Left cardiac atrium (tissue), 4 donors: ENCODE measurements at regions not wholly inside any gene's neighbourhood (a gene's known extent, or its start where the extent isn't known, plus 50 kb on each side); places are given as distances from the start of the nearest gene placed in this dataset.

ENCODE experiments used
- ATAC-seq, 2 donors: fragments of 200-7000 bp; cut with Tn5 transposase; one replicate each; pipeline ENCODE4 v1.9.1; 2020; ENCODE audit warnings: mild to moderate bottlenecking in 2 of 2, moderate library complexity in 2 of 2
- DNase-seq: peaks from one replicate; pipeline ENCODE4 v3.0.0-alpha.2; 2020
- intact Hi-C, 2 donors: fragments of 100-400 bp; cut with DNase I; formaldehyde crosslinking; loops; one replicate each; pipeline versions ENCODE4 v1.14.1 to v1.15.1; 2022 to 2023
- donor health status: DM: no; HTN: yes; CAD: no.
- donor health status: DM: no; HTN: yes; CAD: no; lungs with severe emphysema.
- donor health status: DM: yes; HTN: yes; CAD: no.
- donor health status: Dilated cardiomyopathy.

GRCh38 chr10:131588704-131589220 lies 277.2 kb upstream of the TCERG1L start:
- ATAC-seq (no peak), DNase-seq (no peak)
- intact Hi-C loops, result no loop called here

- ATAC-seq, result no peak
- intact Hi-C loops, result no loop called here
- no peak for DNase-seq
These were observed 279.0 kb upstream of the TCERG1L start for GRCh38 chr10:131590567-131590966.

- intact Hi-C loops, result no loop called here
- no peak for ATAC-seq
- no peak for DNase-seq
These were observed 280.4 kb upstream of the TCERG1L start for GRCh38 chr10:131591936-131592335.

DNA sequence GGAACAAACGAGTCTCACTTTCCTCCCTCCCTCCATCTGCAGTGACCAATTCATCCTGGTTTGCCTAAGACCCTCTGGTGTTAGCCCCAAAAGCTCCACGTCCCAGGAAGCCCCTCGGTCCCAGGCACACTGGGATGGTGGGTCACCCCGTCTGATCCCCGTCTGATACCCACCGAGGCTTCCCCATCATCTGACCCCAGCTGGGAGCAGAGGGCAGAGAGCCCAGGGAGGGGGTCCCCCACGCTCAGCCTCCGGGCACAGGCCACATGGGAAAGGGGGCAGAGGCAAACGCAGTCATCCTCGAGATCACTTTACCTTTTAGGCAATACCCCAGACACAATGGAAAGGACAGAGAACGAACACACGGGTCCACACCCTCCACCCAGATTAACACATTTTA lies 291.6 kb upstream of the PPP2R2D start:
- ATAC-seq (no peak), DNase-seq (no peak)
- intact Hi-C loops, result no loop called here

DNA sequence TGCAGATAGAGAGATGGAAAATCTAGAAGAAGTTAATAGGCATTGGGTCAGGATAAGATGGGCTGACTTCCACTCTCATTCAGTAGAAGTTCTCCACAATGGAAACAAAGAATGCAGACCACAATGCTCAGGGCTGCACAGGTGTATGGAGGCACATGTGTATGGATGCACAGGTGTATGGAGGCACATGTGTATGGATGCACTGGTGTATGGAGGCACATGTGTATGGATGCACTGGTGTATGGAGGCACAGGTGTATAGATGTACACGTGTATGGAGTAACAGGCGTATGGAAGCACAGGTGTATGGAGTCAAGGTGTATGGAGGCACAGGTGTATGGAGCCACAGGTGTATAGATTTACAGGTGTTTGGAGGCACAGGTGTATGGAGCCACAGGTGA lies 285.7 kb upstream of the PPP2R2D start:
- intact Hi-C loops, result no loop called here
- ATAC-seq, result no peak
- DNase-seq, result no peak

DNA sequence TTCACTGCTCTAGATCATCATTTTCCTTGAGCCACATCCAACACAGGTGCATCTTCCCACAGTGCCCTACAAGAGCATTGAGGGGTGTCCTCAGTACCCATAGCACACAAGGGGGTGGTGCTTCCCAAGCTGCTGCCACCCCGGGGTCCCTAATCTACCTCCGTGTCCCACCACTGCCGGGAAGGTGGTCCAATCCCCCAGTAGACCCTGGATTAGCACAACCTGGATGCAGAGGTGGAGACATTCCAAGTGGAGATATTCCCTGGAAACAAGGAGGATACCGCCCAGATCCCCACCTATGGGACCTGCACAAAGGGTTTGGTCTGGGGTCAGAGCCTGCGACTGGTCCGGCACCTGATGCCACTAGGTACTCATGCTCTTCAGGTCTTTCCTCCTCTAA lies 284.8 kb upstream of the PPP2R2D start:
- ATAC-seq, result no peak
- no peak for DNase-seq
- intact Hi-C loops, result no loop called here

- DNase-seq (no peak), ATAC-seq (no peak)
- intact Hi-C loops, result no loop called here
These were observed 283.5 kb upstream of the PPP2R2D start for GRCh38 chr10:131617113-131617858.

GRCh38 chr10:131618587-131619267 lies 282.1 kb upstream of the PPP2R2D start:
- DNase-seq, result no peak
- intact Hi-C loops, result no loop called here
- ATAC-seq, result no peak

DNA sequence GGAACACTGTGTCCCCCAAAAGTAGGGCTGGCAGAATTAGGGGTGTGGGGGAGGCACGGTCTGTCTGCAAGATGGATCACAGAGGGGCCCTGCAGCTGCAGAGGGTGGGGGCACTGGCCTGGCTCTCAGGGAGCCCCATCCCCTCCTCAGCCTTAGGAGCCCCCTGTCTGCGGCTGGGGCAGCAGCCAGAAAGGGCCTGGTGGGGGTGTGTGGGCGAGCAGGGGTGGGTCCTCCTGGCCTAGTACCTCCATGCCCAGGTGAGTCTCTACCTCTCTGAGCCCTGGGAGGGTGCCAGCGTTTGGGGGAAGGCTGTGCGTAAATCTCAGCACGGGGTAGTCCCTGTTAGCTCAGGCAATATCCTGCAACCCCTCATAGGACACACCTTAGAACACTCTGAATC lies 280.5 kb upstream of the PPP2R2D start:
- intact Hi-C loops, result no loop called here
- ATAC-seq (no peak), DNase-seq (no peak)

DNA sequence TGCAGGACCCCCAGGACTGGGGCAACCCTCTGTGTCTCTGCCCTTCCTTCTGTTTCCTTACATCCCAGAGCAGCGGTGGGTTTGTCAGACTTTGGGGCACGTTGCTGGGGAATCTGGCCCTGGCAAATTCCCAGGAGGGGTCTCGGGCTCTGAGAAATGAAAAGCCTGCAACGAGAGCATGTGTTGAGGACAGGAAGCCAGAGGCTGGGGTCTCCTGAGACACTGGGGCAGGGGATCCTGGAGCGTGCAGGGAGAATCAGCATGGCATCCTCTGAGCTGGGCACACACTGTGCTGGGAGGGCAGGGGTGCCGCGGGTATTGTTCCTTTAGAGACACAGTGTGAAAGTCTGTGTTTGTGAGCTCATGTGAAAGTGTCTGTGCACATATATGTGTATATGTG lies 279.9 kb upstream of the PPP2R2D start:
- DNase-seq, result no peak
- intact Hi-C loops, result no loop called here
- ATAC-seq, result no peak

- ATAC-seq (peak; percentile 15 to 94), DNase-seq (no peak)
- intact Hi-C loops, result no loop called here
These were observed 278.8 kb upstream of the PPP2R2D start for GRCh38 chr10:131621784-131622624.

DNA sequence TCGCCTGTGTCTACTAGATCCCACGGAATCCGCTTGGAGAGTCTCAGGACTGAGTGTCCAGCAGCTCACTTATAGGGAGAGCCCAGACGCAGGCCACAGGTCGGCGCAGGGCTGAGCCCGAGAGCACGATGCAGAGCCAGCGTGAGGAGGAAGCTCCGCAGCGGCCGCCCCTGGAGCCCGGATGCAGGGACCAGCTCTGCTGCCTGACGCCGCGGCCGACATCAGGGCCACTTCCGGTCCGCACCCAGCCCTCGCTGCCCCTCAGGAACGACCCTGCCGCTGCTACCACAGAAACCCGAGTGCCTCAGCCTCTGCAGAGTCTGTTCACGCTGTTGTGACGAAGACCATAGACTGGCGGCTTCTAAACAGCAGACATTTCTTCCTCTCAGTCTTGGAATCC lies 275.8 kb upstream of the PPP2R2D start:
- no peak for DNase-seq
- intact Hi-C loops, result no loop called here
- ATAC-seq, result no peak

DNA sequence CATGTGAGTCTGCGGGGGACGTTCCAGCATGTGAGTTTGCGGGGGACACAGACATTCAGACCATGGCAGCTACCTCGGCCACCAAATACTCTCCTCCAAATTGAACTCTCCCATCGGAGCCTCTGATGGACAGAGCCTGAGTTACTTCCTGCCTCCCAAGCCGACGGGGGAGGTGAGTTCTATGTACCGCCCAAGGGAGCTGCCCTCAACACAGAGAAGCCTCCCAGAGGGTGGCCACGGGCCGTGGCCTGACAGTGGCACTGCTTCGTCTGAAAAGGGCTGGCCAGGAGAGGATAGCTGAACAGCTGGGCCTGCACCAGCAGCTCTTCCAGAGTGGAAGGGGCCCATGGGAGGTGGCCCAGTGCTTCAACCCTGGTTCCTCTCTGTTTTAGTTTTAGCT lies 274.5 kb upstream of the PPP2R2D start:
- DNase-seq (no peak), ATAC-seq (no peak)
- intact Hi-C loops, result no loop called here

GRCh38 chr10:131629026-131629770 lies 271.6 kb upstream of the PPP2R2D start:
- ATAC-seq (no peak), DNase-seq (no peak)
- intact Hi-C loops, result no loop called here

- intact Hi-C loops, result no loop called here
- ATAC-seq (peak in 1 of 2 donors; percentile 15), DNase-seq (no peak)
These were observed 270.0 kb upstream of the PPP2R2D start for GRCh38 chr10:131630772-131631258.

DNA sequence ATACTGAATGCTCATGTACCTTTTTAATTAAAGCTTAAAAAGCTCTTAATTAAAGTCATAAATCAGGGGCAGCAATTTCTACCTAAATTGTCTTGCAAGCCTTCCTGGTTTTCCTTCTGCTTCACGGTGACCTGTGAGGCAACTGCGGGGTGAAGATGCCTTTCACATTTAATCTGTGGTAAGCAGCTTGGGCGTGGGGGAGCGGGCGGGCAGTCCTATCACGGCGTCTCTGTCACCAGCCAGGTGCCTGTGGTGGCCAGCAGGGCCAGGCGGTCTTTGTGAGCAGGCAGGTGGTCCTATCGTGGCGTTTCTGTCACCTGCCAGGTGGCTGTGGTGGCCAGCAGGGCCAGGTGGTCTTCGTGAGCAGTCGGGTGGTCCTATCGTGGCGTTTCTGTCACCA lies 269.2 kb upstream of the PPP2R2D start:
- DNase-seq (no peak), ATAC-seq (no peak)
- intact Hi-C loops, result no loop called here

- no peak for DNase-seq
- no peak for ATAC-seq
- intact Hi-C loops, result no loop called here
These were observed 265.2 kb upstream of the PPP2R2D start for GRCh38 chr10:131635564-131636015.

GRCh38 chr10:131636116-131636515 lies 264.7 kb upstream of the PPP2R2D start:
- ATAC-seq (no peak), DNase-seq (no peak)
- intact Hi-C loops, result no loop called here
